LoVo (cell line): ENCODE measurements at regions not wholly inside any gene's neighbourhood (a gene's known extent, or its start where the extent isn't known, plus 50 kb on each side); places are given as distances from the start of the nearest gene placed in this dataset.
"Not testable (repeated sequence)": the region's sequence is repeated elsewhere in the genome, so short reads cannot be mapped to it uniquely, and the experiment has no call there.

ENCODE experiments used
- DNase-seq: peaks from one replicate; pipeline ENCODE4 v3.0.0-alpha.2; 2016; ENCODE audit warnings: low spot score

DNA sequence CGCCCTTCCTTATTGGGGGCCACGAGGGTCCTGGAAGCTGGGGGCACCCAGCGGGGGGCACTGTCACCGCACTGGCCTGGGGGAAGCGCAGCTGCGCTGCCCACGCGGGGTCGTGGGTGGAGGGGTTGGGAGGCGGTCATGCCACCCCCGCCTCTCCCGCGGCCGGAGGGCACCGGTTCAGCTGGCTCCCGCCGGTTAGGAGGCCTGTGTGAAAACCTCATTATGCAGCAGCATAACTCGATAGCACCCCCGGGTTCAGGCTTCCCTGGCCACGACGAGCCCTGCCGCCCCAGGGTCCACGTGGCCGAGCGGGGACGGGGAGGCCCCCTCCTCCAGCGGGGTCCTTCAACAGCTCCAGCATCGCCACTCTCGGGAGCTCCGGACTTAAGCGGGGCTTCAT is 91.2 kb upstream of the ERCC6L2 start:
- DNase-seq = no peak

DNA sequence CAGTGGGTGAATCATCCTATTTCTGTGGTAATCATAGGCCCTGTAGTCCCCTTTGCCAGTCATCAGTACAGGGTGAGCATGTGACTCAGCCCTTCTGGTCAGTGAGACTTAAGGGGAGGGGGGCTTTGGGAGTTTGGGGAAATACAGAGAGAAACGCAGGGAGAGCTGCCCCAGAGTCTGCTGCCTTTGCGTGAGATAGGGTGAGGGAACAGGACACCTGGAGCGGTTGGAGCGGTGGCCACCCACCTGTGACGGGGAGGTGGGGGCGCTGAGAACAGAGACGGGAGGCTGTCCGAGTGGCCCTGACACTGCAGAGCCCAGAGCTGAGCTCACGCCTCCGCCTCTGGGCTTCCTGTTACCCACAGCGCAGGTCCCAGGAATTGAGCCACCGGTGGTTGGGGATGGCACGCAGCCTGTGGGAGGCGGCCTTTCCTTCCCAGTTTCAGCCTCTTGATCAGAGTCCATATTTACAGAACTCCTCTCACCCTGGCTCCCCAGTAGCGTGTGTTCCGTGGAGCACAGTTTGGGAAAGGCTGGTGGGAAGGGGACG is 92.0 kb upstream of the ERCC6L2 start:
- DNase-seq = no peak

DNA sequence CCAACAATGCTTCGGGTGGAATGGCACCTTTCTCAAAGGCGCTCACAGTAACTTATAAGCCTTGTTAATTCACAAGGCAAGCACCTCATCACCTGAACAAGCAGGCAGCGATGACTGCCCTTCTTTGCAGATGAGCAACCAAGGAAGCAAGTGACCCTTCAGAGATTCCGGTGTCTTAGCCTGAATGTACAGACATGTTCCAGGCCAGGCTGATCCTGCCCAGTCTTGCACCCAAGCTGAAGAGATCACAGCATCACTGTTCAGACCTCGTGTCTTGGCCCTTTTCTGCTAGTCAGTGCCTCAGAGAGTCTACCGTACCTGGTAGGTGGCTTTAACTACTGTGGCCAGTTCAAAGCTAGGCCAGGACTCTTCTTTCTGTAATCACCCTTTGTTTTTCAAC is 94.7 kb upstream of the ERCC6L2 start:
- no peak for DNase-seq

- DNase-seq = no peak
These were observed 95.4 kb upstream of the ERCC6L2 start for GRCh38 chr9:95780121-95780520.

- not testable (repeated sequence) for DNase-seq
These were observed 95.9 kb upstream of the ERCC6L2 start for GRCh38 chr9:95779597-95779996.

- no peak for DNase-seq
These were observed 96.5 kb upstream of the ERCC6L2 start for GRCh38 chr9:95778957-95779356.

GRCh38 chr9:95777136-95777535 is 98.4 kb upstream of the ERCC6L2 start:
- no peak for DNase-seq

DNA sequence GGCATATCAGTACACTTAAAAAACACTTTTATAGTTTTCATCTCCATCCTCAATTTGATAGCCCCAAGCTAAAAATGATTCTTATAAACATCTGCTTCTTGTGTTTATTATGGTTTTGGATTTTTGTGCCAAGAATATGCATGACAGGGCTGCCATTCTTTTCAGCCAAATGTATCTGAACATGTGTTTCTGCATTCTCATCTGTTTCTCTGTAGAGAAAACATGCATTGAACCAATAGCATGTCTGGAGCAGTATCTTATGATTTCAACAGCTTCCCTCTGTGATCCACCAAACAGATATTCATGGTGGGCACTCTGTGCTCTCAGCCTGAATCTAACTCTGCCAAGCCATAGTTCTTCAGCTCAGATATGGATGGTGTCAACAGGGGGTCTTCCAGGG is 99.3 kb upstream of the ERCC6L2 start:
- no peak for DNase-seq

GRCh38 chr9:95775191-95775590 is 100.3 kb upstream of the ERCC6L2 start:
- DNase-seq = no peak

DNA sequence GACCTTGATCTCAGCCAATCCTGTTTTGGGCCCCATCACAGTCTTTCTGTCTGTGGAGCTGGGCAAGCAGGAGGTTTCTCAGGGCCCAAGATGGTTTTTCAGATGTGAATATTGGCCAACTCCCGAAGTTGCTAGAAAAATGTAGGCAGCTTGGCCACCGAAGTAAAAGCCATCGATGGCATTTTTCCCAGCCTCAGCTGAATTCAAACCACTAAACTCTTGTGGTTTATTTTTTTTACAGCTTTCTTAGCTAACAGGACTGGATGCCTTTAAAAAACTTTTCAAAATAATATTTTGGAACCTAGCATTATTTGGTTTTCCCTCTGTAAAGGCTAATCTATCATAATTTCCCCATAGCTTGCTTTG is 102.5 kb upstream of the ERCC6L2 start:
- no peak for DNase-seq

GRCh38 chr9:95772320-95773052 is 103.0 kb upstream of the ERCC6L2 start:
- DNase-seq = peak; percentile 58

DNA sequence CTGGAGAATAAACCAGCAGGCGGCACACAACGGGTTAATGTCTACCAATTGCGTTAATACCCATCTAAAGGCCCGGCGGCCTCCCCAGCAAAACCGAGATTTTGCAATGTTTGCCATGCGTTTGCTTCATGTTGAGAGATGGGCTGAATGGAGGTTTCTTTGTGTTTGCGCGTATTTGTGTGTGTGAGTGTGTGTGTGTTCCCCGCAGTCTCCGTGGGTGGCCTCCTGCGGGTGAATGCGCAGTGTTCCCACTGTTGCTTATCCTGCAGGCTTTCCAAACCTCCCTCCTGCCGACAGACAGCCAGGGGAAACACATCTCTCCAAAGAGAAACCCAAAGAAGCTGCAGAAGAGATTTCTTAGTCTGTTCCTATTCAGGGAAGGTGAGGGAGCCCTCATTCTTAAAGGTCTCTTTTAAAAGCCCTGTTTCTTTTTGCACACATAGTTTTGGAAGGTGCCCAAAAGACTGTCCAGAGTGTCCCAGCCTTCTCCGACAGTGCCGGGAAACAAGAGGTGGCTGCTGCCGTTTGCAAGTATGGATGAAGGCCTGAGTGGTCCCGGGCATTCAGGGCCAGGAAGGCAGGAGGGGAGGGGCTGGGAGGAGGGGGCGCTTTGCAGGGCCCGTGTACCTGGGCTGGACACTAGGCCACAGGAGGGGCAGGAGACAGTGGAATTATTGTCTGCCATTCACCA is 103.8 kb upstream of the ERCC6L2 start:
- no peak for DNase-seq

GRCh38 chr9:95770653-95771131 is 104.8 kb upstream of the ERCC6L2 start:
- DNase-seq = no peak

GRCh38 chr9:95769909-95770433 is 105.5 kb upstream of the ERCC6L2 start:
- no peak for DNase-seq

DNA sequence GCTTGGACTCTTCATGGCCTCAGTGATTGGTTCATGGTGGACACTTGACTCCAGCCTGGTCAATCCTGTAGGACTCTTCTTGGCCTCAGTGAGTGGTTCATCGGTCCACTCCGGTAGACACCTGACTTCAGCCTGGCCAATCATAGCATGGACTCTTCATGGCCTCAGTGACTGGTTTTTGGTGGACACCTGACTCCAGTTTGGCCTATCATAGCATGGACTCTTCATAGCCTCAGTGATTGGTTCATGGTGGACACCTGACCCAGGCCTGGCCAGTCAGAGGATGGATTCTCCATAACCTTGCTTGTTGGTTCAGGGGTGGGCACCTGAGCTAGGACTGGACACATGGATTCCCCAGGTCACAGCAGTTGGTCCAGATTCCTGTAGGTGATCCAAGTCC is 106.0 kb upstream of the ERCC6L2 start:
- DNase-seq = no peak

GRCh38 chr9:95766906-95767305 is 108.6 kb upstream of the ERCC6L2 start:
- no peak for DNase-seq

DNA sequence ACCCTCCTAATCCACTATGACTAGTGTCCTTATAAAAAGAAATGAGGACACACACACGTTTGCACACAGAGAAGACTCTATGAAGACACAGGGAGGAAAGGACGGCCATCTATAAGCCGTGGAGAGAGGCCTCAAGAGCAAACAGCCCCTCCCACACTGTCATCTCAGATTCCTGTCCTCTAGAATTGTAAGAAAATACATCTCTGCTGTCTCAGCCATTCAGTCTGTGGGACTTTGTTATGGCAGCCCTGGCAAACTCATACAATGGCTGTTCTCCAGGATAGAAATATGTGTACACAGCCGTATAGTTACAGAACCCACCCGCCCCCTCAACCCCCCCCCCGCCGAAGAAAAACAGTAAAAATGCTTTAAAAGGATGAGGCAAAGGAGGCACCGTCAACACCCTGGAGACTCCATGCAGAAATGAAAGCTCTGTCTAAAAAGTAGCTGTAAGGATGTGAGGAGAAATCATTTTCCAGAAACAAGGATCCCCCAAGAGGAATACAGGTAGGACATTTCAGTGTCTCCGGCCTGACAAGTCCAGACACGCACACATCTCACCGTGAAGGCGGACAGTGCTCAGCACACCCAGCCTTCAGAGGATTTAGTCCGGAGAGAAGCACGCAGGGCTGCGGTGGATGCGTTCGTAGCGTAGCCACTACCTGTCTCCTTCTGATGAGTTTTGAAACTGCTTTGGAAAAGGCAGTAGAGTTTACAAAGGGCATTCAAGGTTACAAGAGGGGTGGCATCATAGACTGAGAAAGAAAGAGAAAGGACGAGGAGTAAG is 110.8 kb upstream of the ERCC6L2 start:
- no peak for DNase-seq

DNA sequence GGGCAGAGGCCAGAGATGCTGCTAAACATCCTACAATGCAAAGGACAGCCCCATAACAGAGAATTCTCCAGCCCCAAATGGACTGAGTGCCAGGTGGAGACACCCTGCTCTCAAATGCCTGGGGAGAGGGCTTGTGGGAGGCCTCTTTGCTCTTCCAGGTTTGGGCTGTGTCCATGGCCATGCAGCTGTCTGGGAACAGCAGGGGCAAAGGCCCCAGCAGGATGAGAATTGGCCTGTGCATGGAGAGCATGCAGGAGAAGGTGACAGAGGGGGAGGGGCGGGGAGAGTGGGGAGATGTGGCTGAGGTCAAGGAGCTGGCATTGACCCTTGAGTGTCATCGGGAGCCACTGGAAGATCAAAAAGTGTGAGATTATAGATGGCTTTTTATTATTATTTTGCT is 111.5 kb upstream of the ERCC6L2 start:
- DNase-seq = no peak

DNA sequence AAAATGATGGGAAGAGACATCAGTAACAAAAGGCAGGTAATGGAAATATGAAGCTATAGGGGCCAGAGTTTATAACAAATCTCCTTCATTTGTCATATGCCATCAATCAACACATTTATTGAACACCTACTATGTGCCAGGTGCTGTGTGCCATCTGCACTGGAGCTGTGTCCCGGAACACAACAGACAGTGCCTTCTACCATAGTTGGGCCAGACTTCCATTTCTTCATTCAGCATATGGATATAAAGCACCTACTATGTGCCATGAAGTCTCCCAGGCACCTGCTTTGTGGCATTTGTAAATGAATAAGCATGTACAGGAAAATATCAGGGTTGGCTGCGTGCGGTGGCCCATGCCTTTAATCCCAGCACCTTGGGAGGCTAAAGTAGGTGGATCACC is 112.5 kb upstream of the ERCC6L2 start:
- no peak for DNase-seq

GRCh38 chr9:95762322-95762721 is 113.2 kb upstream of the ERCC6L2 start:
- no peak for DNase-seq

- no peak for DNase-seq
These were observed 114.7 kb upstream of the ERCC6L2 start for GRCh38 chr9:95760791-95761190.

GRCh38 chr9:95757439-95757838 is 118.1 kb upstream of the ERCC6L2 start:
- no peak for DNase-seq
